ENCODE measurements at regions not wholly inside any gene's neighbourhood (a gene's known extent, or its start where the extent isn't known, plus 50 kb on each side); places are given as distances from the start of the nearest gene placed in this dataset.

DNA sequence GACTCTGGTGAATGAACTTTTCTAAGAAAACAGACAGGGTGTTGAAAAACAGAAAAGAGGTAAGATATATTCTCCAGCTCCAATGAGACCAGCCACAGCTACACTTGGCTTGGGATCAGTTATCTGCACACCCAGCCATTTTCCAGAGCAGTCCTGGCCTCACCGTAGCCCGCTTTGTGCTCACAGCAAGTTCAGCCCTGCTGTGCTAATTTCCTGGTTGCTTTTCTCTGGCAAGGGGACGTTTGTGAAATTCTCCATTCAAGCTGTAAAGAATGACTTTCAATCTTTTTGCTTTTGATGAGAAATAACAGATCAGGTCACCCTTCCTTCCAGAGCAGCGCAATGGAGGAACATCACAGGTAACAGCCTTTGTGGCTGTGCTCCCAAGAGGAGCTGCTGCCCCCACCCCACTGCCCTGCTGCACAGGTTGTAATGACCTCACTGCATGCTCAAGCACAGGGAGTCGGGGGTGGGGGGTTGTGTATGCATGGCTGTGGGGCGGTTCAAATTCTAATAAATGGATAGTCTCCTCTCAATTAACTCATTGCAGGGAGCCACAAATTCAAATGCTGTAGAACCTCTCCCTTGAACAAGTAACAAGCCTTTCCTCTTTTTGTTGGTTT, 516.6 kb upstream of the NBEA start (continued):
- TF ChIP-seq ZNF416 (tag by site-specific recombination; IDR thresholded peaks at IDR 0.05) (no peak), ZNF366 (tag by site-specific recombination; conservative IDR thresholded peaks at IDR 0.05) (no peak)
- TF ChIP-seq, protein P1, sequence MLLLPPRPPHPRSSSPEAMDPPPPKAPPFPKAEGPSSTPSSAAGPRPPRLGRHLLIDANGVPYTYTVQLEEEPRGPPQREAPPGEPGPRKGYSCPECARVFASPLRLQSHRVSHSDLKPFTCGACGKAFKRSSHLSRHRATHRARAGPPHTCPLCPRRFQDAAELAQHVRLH (tag by site-specific recombination; IDR thresholded peaks at IDR 0.05), result no peak

DNA sequence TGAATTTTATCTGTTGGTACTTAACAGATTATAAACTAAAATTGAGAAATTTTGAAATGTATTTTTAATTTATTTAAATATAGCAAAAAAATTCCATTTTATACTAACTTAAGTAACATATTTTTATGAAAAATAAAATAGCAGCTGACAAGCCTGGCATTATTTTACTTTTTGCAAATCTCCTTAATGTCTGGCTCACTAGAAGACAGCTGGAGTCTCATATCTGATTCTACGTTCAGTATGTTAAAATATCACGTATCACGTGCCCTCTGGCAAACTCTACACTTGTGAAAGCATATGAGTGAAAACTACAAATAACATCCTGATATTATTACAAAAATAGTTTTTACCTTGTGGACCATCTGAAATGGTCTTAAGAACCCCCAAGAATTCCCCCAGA, 513.2 kb upstream of the NBEA start:
- no peak overlapping the region for H3K27ac ChIP-seq (ENCODE audit: extremely low read depth, low read depth, low read length)
- no peaks in the 10 kb centered on the region for H3K36me3 ChIP-seq (ENCODE audit: control insufficient read depth in 2 of 2, insufficient read depth in 1 of 2, low read length in 2 of 2)
- CTCF ChIA-PET, result no interaction called here
- no peak overlapping the region for H3K4me3 ChIP-seq (ENCODE audit: low read depth, low read length)
- POLR2A ChIA-PET, result no interaction called here
- no peaks in the 10 kb centered on the region for H3K4me1 ChIP-seq (ENCODE audit: control insufficient read depth, insufficient read depth, low read length)
- no peaks in the 10 kb centered on the region for H3K9me3 ChIP-seq (ENCODE audit: control insufficient read depth, insufficient read depth, low read depth, low read length)
- TF ChIP-seq ZNF558 (tag by site-specific recombination; IDR thresholded peaks at IDR 0.05), result no peak
- TF ChIP-seq ZNF366 (tag by site-specific recombination; conservative IDR thresholded peaks at IDR 0.05), result no peak
- TF ChIP-seq, protein P2, sequence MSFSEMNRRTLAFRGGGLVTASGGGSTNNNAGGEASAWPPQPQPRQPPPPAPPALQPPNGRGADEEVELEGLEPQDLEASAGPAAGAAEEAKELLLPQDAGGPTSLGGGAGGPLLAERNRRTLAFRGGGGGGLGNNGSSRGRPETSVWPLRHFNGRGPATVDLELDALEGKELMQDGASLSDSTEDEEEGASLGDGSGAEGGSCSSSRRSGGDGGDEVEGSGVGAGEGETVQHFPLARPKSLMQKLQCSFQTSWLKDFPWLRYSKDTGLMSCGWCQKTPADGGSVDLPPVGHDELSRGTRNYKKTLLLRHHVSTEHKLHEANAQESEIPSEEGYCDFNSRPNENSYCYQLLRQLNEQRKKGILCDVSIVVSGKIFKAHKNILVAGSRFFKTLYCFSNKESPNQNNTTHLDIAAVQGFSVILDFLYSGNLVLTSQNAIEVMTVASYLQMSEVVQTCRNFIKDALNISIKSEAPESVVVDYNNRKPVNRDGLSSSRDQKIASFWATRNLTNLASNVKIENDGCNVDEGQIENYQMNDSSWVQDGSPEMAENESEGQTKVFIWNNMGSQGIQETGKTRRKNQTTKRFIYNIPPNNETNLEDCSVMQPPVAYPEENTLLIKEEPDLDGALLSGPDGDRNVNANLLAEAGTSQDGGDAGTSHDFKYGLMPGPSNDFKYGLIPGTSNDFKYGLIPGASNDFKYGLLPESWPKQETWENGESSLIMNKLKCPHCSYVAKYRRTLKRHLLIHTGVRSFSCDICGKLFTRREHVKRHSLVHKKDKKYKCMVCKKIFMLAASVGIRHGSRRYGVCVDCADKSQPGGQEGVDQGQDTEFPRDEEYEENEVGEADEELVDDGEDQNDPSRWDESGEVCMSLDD (tag by site-specific recombination; IDR thresholded peaks at IDR 0.05), result no peak
- no peak for TF ChIP-seq ZNF660 (tag by site-specific recombination; IDR thresholded peaks at IDR 0.05)
- TF ChIP-seq, protein P3, sequence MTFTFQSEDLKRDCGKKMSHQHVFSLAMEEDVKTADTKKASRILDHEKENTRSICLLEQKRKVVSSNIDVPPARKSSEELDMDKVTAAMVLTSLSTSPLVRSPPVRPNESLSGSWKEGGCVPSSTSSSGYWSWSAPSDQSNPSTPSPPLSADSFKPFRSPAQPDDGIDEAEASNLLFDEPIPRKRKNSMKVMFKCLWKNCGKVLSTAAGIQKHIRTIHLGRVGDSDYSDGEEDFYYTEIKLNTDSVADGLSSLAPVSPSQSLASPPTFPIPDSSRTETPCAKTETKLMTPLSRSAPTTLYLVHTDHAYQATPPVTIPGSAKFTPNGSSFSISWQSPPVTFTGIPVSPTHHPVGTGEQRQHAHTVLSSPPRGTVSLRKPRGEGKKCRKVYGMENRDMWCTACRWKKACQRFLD (tag by site-specific recombination; IDR thresholded peaks at IDR 0.05), result no peak
- TF ChIP-seq, protein P4, sequence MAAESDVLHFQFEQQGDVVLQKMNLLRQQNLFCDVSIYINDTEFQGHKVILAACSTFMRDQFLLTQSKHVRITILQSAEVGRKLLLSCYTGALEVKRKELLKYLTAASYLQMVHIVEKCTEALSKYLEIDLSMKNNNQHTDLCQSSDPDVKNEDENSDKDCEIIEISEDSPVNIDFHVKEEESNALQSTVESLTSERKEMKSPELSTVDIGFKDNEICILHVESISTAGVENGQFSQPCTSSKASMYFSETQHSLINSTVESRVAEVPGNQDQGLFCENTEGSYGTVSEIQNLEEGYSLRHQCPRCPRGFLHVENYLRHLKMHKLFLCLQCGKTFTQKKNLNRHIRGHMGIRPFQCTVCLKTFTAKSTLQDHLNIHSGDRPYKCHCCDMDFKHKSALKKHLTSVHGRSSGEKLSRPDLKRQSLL (tag by site-specific recombination; IDR thresholded peaks at IDR 0.05), result no peak
- TF ChIP-seq ZNF274 (IDR thresholded peaks at IDR 0.05; ENCODE audit: low read length), result no peak
- no peak for TF ChIP-seq ZNF274 (tag by site-specific recombination; IDR thresholded peaks at IDR 0.05; ENCODE audit: borderline replicate concordance)
- no peak for TF ChIP-seq ZNF776 (tag by site-specific recombination; IDR thresholded peaks at IDR 0.05; ENCODE audit: borderline replicate concordance)
- TF ChIP-seq ZNF350 (tag by site-specific recombination; IDR thresholded peaks at IDR 0.05), result no peak
- TF ChIP-seq, protein P5, sequence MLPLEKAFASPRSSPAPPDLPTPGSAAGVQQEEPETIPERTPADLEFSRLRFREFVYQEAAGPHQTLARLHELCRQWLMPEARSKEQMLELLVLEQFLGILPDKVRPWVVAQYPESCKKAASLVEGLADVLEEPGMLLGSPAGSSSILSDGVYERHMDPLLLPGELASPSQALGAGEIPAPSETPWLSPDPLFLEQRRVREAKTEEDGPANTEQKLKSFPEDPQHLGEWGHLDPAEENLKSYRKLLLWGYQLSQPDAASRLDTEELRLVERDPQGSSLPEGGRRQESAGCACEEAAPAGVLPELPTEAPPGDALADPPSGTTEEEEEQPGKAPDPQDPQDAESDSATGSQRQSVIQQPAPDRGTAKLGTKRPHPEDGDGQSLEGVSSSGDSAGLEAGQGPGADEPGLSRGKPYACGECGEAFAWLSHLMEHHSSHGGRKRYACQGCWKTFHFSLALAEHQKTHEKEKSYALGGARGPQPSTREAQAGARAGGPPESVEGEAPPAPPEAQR (tag by site-specific recombination; IDR thresholded peaks at IDR 0.05), result no peak
- no peak for TF ChIP-seq ZFP37 (tag by site-specific recombination; IDR thresholded peaks at IDR 0.05)
- TF ChIP-seq ZNF157 (tag by site-specific recombination; IDR thresholded peaks at IDR 0.05), result no peak
- no peak for TF ChIP-seq ZNF626 (tag by site-specific recombination; IDR thresholded peaks at IDR 0.05)
- TF ChIP-seq, protein P1 (tag by site-specific recombination; IDR thresholded peaks at IDR 0.05), result no peak

DNA sequence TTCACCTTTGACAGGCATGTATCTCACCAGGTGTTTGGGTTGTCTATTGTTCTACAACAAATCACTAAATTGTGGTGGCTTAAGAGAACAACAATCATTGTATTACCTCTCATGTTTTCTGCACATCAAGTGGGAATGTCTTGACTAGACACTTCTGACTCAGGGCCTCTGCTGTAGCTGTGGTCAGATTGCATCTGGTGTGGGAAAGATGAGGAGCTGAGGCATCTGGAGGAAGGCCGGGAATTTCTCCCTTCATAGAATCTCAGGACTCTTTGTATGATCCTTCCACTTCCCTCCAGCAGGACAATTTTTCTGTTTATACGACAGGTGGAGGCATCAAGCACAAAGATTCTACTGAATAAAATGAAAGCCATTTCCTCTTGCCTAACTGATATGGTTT, 511.8 kb upstream of the NBEA start:
- Histone ChIP-seq H3K27ac (ENCODE audit: extremely low read depth, low read depth, low read length) (no peak overlapping the region), H3K4me3 (ENCODE audit: low read depth, low read length) (no peak overlapping the region), H3K9me3 (ENCODE audit: control insufficient read depth, insufficient read depth, low read depth, low read length) (no peaks in the 10 kb centered on the region), H3K4me1 (ENCODE audit: control insufficient read depth, insufficient read depth, low read length) (no peaks in the 10 kb centered on the region), H3K36me3 (ENCODE audit: control insufficient read depth in 2 of 2, insufficient read depth in 1 of 2, low read length in 2 of 2) (no peaks in the 10 kb centered on the region)
- ChIA-PET POLR2A (no interaction called here), CTCF (no interaction called here)
- TF ChIP-seq, protein P6, sequence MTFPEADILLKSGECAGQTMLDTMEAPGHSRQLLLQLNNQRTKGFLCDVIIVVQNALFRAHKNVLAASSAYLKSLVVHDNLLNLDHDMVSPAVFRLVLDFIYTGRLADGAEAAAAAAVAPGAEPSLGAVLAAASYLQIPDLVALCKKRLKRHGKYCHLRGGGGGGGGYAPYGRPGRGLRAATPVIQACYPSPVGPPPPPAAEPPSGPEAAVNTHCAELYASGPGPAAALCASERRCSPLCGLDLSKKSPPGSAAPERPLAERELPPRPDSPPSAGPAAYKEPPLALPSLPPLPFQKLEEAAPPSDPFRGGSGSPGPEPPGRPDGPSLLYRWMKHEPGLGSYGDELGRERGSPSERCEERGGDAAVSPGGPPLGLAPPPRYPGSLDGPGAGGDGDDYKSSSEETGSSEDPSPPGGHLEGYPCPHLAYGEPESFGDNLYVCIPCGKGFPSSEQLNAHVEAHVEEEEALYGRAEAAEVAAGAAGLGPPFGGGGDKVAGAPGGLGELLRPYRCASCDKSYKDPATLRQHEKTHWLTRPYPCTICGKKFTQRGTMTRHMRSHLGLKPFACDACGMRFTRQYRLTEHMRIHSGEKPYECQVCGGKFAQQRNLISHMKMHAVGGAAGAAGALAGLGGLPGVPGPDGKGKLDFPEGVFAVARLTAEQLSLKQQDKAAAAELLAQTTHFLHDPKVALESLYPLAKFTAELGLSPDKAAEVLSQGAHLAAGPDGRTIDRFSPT (tag by site-specific recombination; IDR thresholded peaks at IDR 0.05), result no peak
- no peak for TF ChIP-seq PRDM1 (tag by site-specific recombination; IDR thresholded peaks at IDR 0.05)
- TF ChIP-seq SP3 (tag by site-specific recombination; IDR thresholded peaks at IDR 0.05), result no peak
- TF ChIP-seq ZNF324 (tag by site-specific recombination; IDR thresholded peaks at IDR 0.05), result no peak
- TF ChIP-seq ZNF571 (tag by site-specific recombination; IDR thresholded peaks at IDR 0.05), result no peak
- TF ChIP-seq ZNF664 (tag by site-specific recombination; IDR thresholded peaks at IDR 0.05), result no peak
- no peak for TF ChIP-seq KLF9 (tag by site-specific recombination; IDR thresholded peaks at IDR 0.05; ENCODE audit: low read depth)
- no peak for TF ChIP-seq ZNF37A (tag by site-specific recombination; IDR thresholded peaks at IDR 0.05)
- TF ChIP-seq ZNF426 (tag by site-specific recombination; IDR thresholded peaks at IDR 0.05), result no peak
